Brain microvascular endothelial cell (primary cell): ENCODE measurements at regions not wholly inside any gene's neighbourhood (a gene's known extent, or its start where the extent isn't known, plus 50 kb on each side); places are given as distances from the start of the nearest gene placed in this dataset.

ENCODE experiments used
- DNase-seq: peaks from one replicate; pipeline ENCODE4 v3.0.0-alpha.2; 2020
- H3K27ac ChIP-seq: fragments of 250-450 bp; sonication (Bioruptor Pico); 2 replicates; pipeline ENCODE4 v1.5.1; 2020; ENCODE audit warnings: mild to moderate bottlenecking, moderate library complexity
- H3K27me3 ChIP-seq: fragments of 250-450 bp; sonication (Bioruptor Pico); replicated peaks from 2 replicates; pipeline ENCODE4 v1.5.1; 2020; ENCODE audit warnings: mild to moderate bottlenecking
- H3K36me3 ChIP-seq: fragments of 250-450 bp; sonication (Bioruptor Pico); replicated peaks from 2 replicates; pipeline ENCODE4 v1.5.1; 2020; ENCODE audit warnings: mild to moderate bottlenecking
- H3K4me3 ChIP-seq: 2 replicates; pipeline ENCODE4 v1.5.1; 2011; ENCODE audit warnings: low read depth, mild to moderate bottlenecking, control low read depth, low read length, moderate library complexity
- in situ Hi-C: cut with HindIII; loops from 2 replicates; pipeline ENCODE4 v1.10.0; 2017; ENCODE audit warnings: low sequenced_read_pairs, low pct_ligation_motif_present
- TF ChIP-seq, protein P1 (sequence below): IDR thresholded peaks from 2 replicates; pipeline ENCODE4 v1.5.1; 2011; ENCODE audit warnings: low read depth, mild to moderate bottlenecking, moderate library complexity, low read length, control low read depth, inconsistent platforms; ENCODE audit errors: missing control alignments

GRCh38 chr2:226474131-226474530 lies 325.5 kb downstream of the IRS1 start:
- TF ChIP-seq, protein P1, sequence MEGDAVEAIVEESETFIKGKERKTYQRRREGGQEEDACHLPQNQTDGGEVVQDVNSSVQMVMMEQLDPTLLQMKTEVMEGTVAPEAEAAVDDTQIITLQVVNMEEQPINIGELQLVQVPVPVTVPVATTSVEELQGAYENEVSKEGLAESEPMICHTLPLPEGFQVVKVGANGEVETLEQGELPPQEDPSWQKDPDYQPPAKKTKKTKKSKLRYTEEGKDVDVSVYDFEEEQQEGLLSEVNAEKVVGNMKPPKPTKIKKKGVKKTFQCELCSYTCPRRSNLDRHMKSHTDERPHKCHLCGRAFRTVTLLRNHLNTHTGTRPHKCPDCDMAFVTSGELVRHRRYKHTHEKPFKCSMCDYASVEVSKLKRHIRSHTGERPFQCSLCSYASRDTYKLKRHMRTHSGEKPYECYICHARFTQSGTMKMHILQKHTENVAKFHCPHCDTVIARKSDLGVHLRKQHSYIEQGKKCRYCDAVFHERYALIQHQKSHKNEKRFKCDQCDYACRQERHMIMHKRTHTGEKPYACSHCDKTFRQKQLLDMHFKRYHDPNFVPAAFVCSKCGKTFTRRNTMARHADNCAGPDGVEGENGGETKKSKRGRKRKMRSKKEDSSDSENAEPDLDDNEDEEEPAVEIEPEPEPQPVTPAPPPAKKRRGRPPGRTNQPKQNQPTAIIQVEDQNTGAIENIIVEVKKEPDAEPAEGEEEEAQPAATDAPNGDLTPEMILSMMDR, result no peak
- H3K27ac ChIP-seq, result no peak overlapping the region
- no peaks in the 10 kb centered on the region for H3K27me3 ChIP-seq
- H3K36me3 ChIP-seq, result no peaks in the 10 kb centered on the region
- DNase-seq, result no peak
- H3K4me3 ChIP-seq, result no peak overlapping the region
- in situ Hi-C loops, result no loop called here

GRCh38 chr2:226471987-226472470 lies 327.6 kb downstream of the IRS1 start:
- Histone ChIP-seq H3K27ac (no peak overlapping the region), H3K27me3 (no peaks in the 10 kb centered on the region), H3K4me3 (no peak overlapping the region), H3K36me3 (no peaks in the 10 kb centered on the region)
- DNase-seq, result no peak
- TF ChIP-seq, protein P1, result no peak
- in situ Hi-C loops, result no loop called here

DNA sequence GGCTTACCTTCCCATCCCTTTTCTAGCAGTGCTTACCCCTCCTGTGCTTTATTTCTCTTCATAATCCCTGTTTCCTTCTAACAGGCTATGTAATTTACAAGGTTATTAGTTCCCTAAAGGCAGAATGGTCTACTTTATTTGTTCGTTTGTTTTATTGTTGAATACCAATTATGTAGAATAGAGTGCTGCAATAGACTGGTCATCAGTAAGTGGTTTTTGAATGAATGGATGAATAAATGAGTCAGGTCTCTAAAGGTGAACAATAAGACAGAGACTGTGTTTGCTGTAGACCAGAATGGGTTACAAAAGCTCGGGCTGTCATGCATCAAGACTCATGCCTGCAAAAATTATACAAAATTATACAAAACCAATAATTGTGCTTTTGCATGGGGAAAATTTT lies 332.0 kb downstream of the IRS1 start:
- Histone ChIP-seq H3K4me3 (no peak overlapping the region), H3K36me3 (no peaks in the 10 kb centered on the region), H3K27ac (no peak overlapping the region), H3K27me3 (no peaks in the 10 kb centered on the region)
- TF ChIP-seq, protein P1, result no peak
- in situ Hi-C loops, result no loop called here
- no peak for DNase-seq

DNA sequence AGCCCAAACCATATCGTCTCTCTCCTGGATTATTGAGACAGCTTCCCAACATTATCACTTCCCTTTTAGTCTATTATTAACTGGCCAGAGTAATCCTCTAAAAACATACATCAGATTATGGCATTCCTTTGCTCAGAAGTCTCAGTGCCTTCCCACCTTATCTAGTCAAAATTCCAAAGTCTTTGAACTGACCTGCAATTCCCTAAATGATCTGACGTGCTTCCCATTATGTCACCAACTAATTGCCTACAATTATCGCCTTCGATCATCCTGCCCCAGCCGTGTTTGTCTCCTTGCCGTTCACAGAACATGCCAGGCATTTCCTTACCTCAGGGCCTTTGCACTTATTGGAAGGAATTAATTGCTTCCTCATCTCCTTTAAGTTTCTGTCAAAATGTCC lies 332.4 kb downstream of the IRS1 start:
- in situ Hi-C loops, result no loop called here
- H3K27me3 ChIP-seq, result no peaks in the 10 kb centered on the region
- TF ChIP-seq, protein P1, result no peak

DNA sequence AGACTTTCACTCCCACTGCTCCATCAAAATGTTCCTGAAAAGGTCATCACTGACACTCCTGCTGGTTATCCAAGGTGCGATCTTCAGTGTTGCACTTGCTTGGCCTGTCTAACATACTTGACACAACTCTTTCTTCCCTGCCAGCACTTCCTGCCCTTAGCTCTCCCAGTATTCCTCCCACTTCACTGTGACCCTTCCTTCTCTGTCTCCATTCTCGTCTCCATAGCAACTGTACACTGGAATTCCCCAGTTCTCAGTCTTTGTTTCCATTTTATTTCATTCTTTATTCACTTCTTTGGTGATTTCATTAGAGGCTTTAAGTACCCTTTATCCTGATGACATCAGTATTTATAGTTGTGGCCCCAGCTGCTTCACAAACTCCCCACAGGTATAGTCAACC lies 333.0 kb downstream of the IRS1 start:
- DNase-seq, result no peak
- in situ Hi-C loops, result no loop called here
- no peak overlapping the region for H3K4me3 ChIP-seq
- TF ChIP-seq, protein P1, result no peak
- H3K27me3 ChIP-seq, result no peaks in the 10 kb centered on the region
- H3K27ac ChIP-seq, result no peak overlapping the region
- H3K36me3 ChIP-seq, result no peaks in the 10 kb centered on the region

More for the DNA sequence above, 332.4 kb downstream of the IRS1 start:
- Histone ChIP-seq H3K36me3 (no peaks in the 10 kb centered on the region), H3K27ac (no peak overlapping the region), H3K4me3 (no peak overlapping the region)
- DNase-seq, result no peak

DNA sequence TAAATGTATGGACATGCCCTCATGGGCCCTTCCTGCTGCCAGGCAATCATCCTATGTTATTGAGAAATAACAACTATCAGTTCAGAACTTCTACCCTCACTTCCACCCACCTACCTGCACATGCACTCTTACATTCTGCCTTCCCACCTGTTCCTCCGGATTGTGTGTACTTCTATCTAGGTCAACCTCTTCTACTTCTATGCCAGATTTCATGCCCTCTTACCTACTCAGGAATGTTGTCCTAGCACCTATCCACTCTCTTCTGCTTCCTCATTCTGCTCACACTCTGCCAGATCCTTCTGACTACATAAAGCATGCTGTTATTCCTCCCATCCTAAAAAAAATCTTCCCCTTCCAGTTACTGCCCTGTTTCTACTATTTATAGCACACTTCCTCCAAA lies 333.5 kb downstream of the IRS1 start:
- H3K36me3 ChIP-seq, result no peaks in the 10 kb centered on the region
- TF ChIP-seq, protein P1, result no peak
- H3K4me3 ChIP-seq, result no peak overlapping the region
- in situ Hi-C loops, result no loop called here
- no peak for DNase-seq
- no peak overlapping the region for H3K27ac ChIP-seq
- no peaks in the 10 kb centered on the region for H3K27me3 ChIP-seq
